Mucosa of rectum (tissue), 2 donors: ENCODE measurements at regions not wholly inside any gene's neighbourhood (a gene's known extent, or its start where the extent isn't known, plus 50 kb on each side); places are given as distances from the start of the nearest gene placed in this dataset.

Experiments
- H3K27ac ChIP-seq, 2 donors: one replicate each; pipeline ENCODE4 v1.7.0; 2013; ENCODE audit warnings: inconsistent platforms in 2 of 2, low read depth in 2 of 2, low read length in 2 of 2
- H3K27me3 ChIP-seq, 2 donors: one replicate each; pipeline ENCODE4 v1.7.0; 2013; ENCODE audit warnings: low read length in 2 of 2; ENCODE audit not compliant: control insufficient read depth in 2 of 2, insufficient read depth in 2 of 2
- H3K36me3 ChIP-seq, 2 donors: one replicate each; pipeline ENCODE4 v1.7.0; 2013; ENCODE audit warnings: low read length in 2 of 2; ENCODE audit not compliant: control insufficient read depth in 2 of 2, insufficient read depth in 2 of 2
- H3K4me1 ChIP-seq, 2 donors: one replicate each; pipeline ENCODE4 v1.7.0; 2013; ENCODE audit warnings: low read length in 2 of 2, mild to moderate bottlenecking in 1 of 2; ENCODE audit not compliant: control insufficient read depth in 2 of 2, insufficient read depth in 2 of 2
- H3K4me3 ChIP-seq, 2 donors: one replicate each; pipeline ENCODE4 v1.7.0; 2013; ENCODE audit warnings: low read length in 2 of 2
- H3K9ac ChIP-seq, 2 donors: one replicate each; pipeline ENCODE4 v1.7.0; 2013; ENCODE audit warnings: low read length in 2 of 2, low read depth in 1 of 2, mild to moderate bottlenecking in 1 of 2
- H3K9me3 ChIP-seq, 2 donors: one replicate each; pipeline ENCODE4 v1.7.0; 2013; ENCODE audit warnings: low read length in 2 of 2; ENCODE audit not compliant: control insufficient read depth in 2 of 2
- donor health status: healthy.
- donor health status: Normal muscosa, but diverticular disease.

DNA sequence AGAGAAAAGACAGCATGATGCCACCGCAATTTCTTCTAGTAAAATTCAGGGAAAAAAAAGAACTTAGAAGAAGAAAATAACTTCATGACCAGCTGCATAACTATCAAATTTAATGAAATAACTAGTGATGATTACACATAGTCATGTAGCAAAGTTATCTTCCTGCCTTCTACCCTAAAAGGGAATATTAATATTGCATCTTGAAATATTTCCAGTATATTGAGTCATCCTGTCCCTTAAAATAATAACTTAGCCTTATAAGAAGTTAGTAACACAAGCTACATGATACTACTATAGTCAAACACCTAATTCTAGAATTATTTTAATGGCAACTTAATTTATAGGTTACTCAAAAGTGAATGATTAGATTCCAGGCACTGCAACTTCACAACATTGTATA, 289.2 kb downstream of the KLF12 start:
- no peaks in the 10 kb centered on the region for H3K9me3 ChIP-seq
- no peak overlapping the region for H3K4me3 ChIP-seq
- H3K27ac ChIP-seq: no peak overlapping the region
- H3K36me3 ChIP-seq: peaks cover 2 to 5% of the 10 kb centered on the region in 2 donors
- H3K4me1 ChIP-seq: no peaks in the 10 kb centered on the region
- no peak overlapping the region for H3K9ac ChIP-seq
- no peaks in the 10 kb centered on the region for H3K27me3 ChIP-seq

DNA sequence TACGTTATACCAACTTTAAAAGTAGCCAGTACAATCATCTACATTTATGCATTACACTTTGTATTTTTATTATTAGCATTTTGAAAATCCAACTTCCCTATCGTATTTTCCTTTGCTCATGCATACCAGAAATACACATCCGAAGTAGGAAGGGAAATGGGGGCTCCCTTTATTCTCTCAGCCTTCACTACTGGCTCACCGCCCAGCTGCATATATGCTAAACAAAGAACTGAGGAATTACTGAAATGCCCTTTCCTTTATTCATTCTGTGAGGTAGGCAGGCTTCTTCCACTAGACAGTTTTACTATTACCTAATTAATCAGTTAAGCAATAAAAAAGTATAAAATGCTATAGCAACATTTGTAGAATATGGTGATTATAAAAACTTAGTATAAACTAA, 291.6 kb downstream of the KLF12 start:
- Histone ChIP-seq H3K4me1 (no peaks in the 10 kb centered on the region), H3K4me3 (no peak overlapping the region), H3K27me3 (no peaks in the 10 kb centered on the region), H3K9me3 (no peaks in the 10 kb centered on the region), H3K9ac (no peak overlapping the region), H3K27ac (no peak overlapping the region), H3K36me3 (peaks cover 2 to 5% of the 10 kb centered on the region in 2 donors)

DNA sequence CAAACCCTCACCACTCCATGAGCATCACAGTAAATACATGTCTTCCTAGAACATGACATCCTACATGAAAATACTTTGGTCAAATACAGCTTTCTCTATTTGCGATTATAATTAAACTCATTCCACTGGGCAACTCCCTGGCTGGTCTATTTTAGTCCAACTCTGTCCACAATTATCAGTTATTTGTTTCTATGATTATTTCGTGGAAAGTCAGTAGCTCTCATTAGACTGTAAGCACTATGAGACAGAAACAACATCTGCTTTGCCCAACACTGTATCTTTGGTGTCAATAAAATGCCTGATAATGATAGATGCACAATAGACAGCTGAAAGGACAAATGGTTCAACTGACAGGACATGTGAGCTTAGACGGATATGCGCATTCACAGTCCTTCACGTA, 292.0 kb downstream of the KLF12 start:
- Histone ChIP-seq H3K4me1 (no peaks in the 10 kb centered on the region), H3K9me3 (no peaks in the 10 kb centered on the region), H3K27ac (no peak overlapping the region), H3K4me3 (no peak overlapping the region), H3K36me3 (peaks cover 2 to 5% of the 10 kb centered on the region in 2 donors), H3K27me3 (no peaks in the 10 kb centered on the region), H3K9ac (no peak overlapping the region)

DNA sequence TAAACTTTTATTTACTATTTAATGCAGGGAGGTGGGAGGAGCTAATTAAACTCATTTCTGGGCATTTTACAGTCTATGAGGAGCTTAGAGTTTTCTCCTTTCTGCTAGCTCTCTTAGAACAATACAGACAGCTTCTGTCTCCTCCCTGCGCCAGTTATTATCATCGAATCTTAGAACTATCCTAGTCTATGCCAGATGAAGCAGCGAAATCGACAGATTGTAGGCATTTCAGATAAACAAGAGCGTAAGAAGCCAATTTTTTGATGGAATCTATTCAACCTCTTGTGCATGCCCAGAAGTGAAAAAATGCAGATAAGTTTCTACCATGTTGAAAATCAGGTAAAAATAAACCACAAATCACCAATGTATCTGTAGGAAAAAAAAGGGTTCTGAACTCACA, 297.1 kb downstream of the KLF12 start:
- H3K27me3 ChIP-seq: no peaks in the 10 kb centered on the region
- H3K4me3 ChIP-seq: no peak overlapping the region
- H3K4me1 ChIP-seq: peaks cover 0 to 2% of the 10 kb centered on the region in 2 donors
- H3K9me3 ChIP-seq: no peaks in the 10 kb centered on the region
- no peaks in the 10 kb centered on the region for H3K36me3 ChIP-seq
- H3K9ac ChIP-seq: no peak overlapping the region
- H3K27ac ChIP-seq: no peak overlapping the region

DNA sequence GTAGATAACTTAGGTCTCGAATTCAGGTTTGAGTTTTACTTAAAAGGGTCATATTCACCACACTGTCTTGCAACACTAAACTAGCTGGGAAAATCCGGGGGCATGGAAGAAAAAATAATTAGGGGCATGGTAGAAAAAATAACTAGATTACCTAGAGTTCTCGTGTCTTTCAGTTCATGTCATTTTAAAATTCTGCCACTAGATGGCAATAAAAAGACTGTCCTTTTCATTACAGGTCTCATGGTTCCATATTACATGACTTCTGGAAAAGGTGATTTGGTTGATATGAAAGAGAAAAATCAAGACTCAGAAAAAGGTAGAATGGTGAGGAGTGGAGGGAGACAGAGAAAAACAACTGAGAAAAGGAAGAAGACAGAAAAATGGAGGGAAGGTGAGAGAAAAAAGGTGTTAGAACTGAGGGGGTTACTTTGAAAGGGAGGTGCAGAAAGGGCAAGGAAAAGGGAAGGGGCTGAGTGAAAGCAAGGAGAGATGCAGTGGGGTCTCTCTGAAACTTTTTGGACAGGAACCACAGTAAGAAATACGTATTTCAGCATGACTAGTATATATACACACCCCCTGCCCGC, 299.0 kb downstream of the KLF12 start:
- Histone ChIP-seq H3K27ac (no peak overlapping the region), H3K4me3 (no peak overlapping the region), H3K4me1 (peaks cover 0 to 5% of the 10 kb centered on the region in 2 donors)

DNA sequence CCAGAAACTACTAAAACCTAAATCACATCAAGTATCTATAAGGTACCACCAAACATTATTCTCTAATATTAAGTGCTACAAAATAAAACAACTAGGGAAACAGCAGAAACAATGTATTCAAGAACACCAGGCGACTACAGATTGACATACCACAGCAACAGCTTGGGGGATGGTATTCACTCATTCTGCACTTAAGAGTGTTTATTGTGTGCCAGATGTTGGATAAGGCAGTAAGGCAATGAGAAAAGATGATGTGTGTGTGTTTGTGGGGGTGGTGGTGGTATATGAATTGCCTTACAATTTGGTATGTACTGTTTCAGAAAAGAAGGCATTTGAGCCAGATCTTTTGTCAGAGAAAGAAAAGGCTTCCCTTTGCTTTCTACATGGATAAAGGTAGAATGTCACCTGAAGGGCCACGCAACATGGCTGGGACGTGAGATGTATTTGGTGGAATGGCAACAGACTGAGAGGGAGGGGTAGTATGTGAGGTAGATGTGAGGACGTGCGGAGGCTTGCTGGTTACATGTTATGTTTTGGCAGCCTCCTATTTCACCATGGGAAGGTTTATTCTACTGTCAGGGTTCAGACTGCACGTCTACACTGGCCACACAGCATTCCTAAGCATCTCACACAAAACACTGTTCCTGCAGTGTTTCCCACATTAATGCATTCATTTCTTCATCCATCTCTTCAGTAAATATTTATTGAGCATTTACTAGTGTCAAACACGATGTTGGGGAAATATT, 300.7 kb downstream of the KLF12 start:
- H3K27me3 ChIP-seq: no peaks in the 10 kb centered on the region
- H3K4me1 ChIP-seq: peaks cover 0 to 5% of the 10 kb centered on the region in 2 donors
- H3K9me3 ChIP-seq: no peaks in the 10 kb centered on the region
- no peak overlapping the region for H3K27ac ChIP-seq
- no peak overlapping the region for H3K9ac ChIP-seq
- H3K36me3 ChIP-seq: no peaks in the 10 kb centered on the region
- no peak overlapping the region for H3K4me3 ChIP-seq

More for the DNA sequence above, 299.0 kb downstream of the KLF12 start:
- H3K9me3 ChIP-seq: no peaks in the 10 kb centered on the region
- H3K27me3 ChIP-seq: no peaks in the 10 kb centered on the region
- H3K9ac ChIP-seq: no peak overlapping the region
- H3K36me3 ChIP-seq: no peaks in the 10 kb centered on the region

DNA sequence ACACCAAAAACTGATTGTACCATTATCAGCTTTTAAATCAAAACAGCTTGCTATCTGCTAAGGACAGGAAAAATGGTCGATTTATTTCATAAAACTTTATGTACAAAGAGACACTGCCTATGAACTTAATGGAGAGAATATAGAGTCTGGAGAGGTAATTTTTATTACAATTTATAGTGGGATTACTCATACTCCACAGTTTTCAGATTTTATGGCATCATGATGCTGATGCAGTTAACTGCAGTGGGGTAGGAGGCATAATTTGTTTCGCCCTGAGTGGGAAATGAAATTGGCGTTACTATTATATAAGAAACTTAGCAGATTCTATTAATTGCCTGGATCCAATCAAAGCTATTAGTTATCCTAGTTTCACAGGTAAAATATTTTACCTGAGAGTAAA, 301.4 kb downstream of the KLF12 start:
- Histone ChIP-seq H3K9me3 (no peaks in the 10 kb centered on the region), H3K9ac (no peak overlapping the region), H3K36me3 (no peaks in the 10 kb centered on the region), H3K27ac (no peak overlapping the region), H3K27me3 (no peaks in the 10 kb centered on the region), H3K4me1 (peaks cover 0 to 5% of the 10 kb centered on the region in 2 donors), H3K4me3 (no peak overlapping the region)

DNA sequence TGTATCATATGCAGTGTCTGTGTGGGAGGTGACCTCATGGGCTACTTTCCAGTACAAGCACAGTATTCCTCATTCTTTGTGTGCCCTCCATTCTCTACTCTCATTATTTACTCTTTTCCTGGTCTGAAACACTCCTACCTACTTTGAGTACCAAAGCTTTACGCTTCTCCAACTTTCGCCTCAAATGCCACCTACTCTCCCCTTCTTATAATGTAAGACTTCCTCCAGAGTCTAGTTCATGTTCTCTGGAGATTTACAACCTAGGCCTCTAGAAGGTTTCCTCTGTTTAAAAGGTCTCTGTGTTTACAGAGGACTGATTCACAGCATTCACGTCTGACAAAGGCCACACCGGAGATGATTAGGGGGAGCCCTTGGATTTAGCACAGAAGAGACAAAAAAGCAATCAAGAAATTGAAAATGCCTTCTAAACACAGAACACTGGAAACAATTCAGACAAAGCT, 302.0 kb downstream of the KLF12 start:
- Histone ChIP-seq H3K4me1 (peaks cover 0 to 5% of the 10 kb centered on the region in 2 donors), H3K4me3 (no peak overlapping the region), H3K27ac (no peak overlapping the region), H3K9ac (no peak overlapping the region), H3K9me3 (no peaks in the 10 kb centered on the region), H3K27me3 (no peaks in the 10 kb centered on the region), H3K36me3 (no peaks in the 10 kb centered on the region)

DNA sequence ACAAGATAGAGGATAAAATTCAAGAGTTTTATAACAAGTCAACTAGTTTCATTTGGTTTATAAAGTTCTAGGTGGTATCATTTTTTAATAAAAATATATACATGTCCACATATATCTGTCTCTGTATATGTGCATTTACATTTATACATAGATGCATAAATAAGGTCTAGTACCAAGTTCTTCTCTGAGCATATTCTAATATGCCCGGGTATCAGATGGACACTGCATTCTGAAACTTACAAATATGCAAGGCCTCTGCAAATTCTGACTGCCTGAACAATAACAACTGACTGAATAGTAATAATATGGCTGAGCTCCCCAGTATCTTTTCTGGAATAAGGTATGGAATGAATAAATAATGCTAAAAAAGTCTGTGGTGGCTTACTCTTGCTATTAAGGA, 304.8 kb downstream of the KLF12 start:
- Histone ChIP-seq H3K9me3 (no peaks in the 10 kb centered on the region), H3K27me3 (no peaks in the 10 kb centered on the region), H3K9ac (no peak overlapping the region), H3K27ac (no peak overlapping the region), H3K36me3 (no peaks in the 10 kb centered on the region), H3K4me3 (no peak overlapping the region), H3K4me1 (peaks cover 0 to 5% of the 10 kb centered on the region in 2 donors)

DNA sequence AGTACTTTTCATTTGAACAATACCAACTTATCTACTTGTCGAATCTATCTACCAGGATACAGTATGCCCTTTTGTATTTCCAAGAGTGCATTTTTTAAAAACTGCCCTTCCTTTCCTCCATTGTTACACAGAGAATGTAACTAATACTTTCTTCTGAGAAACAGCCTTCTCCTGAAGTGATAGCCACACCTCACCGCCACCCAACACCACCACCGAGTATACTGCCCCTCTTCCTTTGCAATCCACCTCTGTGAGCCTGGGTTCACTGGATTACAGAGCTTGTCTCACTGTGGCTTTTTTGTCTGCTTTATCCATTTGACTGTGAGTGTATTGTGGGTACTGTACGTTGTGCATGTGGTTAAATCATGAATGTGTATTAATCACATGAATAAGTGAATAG, 305.4 kb downstream of the KLF12 start:
- Histone ChIP-seq H3K27me3 (no peaks in the 10 kb centered on the region), H3K4me3 (no peak overlapping the region), H3K9me3 (no peaks in the 10 kb centered on the region), H3K4me1 (peaks cover 0 to 5% of the 10 kb centered on the region in 2 donors), H3K36me3 (no peaks in the 10 kb centered on the region), H3K27ac (no peak overlapping the region), H3K9ac (no peak overlapping the region)
